ENCODE measurements at regions not wholly inside any gene's neighbourhood (a gene's known extent, or its start where the extent isn't known, plus 50 kb on each side); places are given as distances from the start of the nearest gene placed in this dataset.

DNA sequence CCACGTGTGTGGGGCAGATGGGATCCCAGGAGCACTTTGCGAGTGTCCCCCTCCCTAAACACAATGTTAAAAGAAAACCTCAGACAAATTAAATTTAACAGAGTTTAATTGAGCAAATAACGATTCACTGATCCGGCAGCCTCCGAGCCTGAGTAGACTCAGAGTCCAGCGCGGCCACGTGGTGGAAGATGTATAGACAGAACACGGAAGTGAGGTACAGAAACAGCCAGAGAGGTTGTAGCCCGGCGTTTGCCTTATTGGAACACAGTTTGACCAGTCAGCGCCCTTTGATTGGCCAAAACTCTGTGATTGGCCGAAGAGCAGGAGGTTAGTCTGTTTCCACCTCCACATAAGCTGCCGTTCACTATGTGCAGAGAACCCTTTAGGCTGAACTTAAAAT is 363.0 kb upstream of the IRX2 start:
- Histone ChIP-seq H3K4me2 (ENCODE audit: low read length) (no peak overlapping the region), H3K79me2 (ENCODE audit: insufficient read depth, low read length) (no peaks in the 10 kb centered on the region), H3K4me3 (replicated peaks in 1 of 2; ENCODE audit: low read depth in 1 of 2, low read length in 2 of 2) (no peak overlapping the region), H2AFZ (ENCODE audit: low read depth, low read length, poor library complexity, severe bottlenecking) (no peak overlapping the region), H3K9me3 (ENCODE audit: control insufficient read depth in 1 of 2, insufficient read depth in 1 of 2, low read depth in 1 of 2, low read length in 2 of 2) (peaks cover 0 to 21% of the 10 kb centered on the region in 2 experiments; a peak in 2 of 4 replicates), H3K9me2 (ENCODE audit: insufficient read depth) (no peaks in the 10 kb centered on the region), H3K27me3 (ENCODE audit: insufficient read depth, low read length) (no peaks in the 10 kb centered on the region), H3K9ac (ENCODE audit: low read length) (no peak overlapping the region), H3K27ac (ENCODE audit: low read depth, low read length) (no peak overlapping the region), H4K20me1 (ENCODE audit: insufficient read depth) (no peaks in the 10 kb centered on the region), H3K36me3 (ENCODE audit: control insufficient read depth in 1 of 2, insufficient read depth in 2 of 2, low read length in 2 of 2) (no peaks in the 10 kb centered on the region), H3K4me1 (ENCODE audit: control insufficient read depth in 1 of 2, insufficient read depth in 2 of 2, low read length in 2 of 2) (no peaks in the 10 kb centered on the region)
- ChIA-PET RAD21 (ENCODE audit: low non-redundant PET in 1 of 2, low total read pairs in 2 of 2, uncharacterized antibody in 2 of 2, unreplicated experiment in 2 of 2) (no interaction called here), POLR2A (no interaction called here), CTCF (no interaction called here)
- no peak for DNase-seq (ENCODE audit: low read depth, low spot score)
- no peak for ATAC-seq
- TF ChIP-seq CEBPB (IDR thresholded peaks at IDR 0.05; ENCODE audit: low read depth) = no peak
- no peak for TF ChIP-seq EZH2phosphoT487 (IDR thresholded peaks at IDR 0.05; ENCODE audit: borderline replicate concordance)
- no peak for TF ChIP-seq ZNF274 (IDR thresholded peaks at IDR 0.05; ENCODE audit: low read depth, low read length)
- TF ChIP-seq CBX3 (IDR thresholded peaks at IDR 0.05; ENCODE audit: low read depth) = no peak
- no peak for TF ChIP-seq FOSL1 (IDR thresholded peaks at IDR 0.05; ENCODE audit: low read depth)
- TF ChIP-seq SRF (IDR thresholded peaks at IDR 0.05; ENCODE audit: low read depth) = no peak
- TF ChIP-seq, protein P1, sequence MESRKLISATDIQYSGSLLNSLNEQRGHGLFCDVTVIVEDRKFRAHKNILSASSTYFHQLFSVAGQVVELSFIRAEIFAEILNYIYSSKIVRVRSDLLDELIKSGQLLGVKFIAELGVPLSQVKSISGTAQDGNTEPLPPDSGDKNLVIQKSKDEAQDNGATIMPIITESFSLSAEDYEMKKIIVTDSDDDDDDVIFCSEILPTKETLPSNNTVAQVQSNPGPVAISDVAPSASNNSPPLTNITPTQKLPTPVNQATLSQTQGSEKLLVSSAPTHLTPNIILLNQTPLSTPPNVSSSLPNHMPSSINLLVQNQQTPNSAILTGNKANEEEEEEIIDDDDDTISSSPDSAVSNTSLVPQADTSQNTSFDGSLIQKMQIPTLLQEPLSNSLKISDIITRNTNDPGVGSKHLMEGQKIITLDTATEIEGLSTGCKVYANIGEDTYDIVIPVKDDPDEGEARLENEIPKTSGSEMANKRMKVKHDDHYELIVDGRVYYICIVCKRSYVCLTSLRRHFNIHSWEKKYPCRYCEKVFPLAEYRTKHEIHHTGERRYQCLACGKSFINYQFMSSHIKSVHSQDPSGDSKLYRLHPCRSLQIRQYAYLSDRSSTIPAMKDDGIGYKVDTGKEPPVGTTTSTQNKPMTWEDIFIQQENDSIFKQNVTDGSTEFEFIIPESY (IDR thresholded peaks at IDR 0.05; ENCODE audit: extremely low read depth, insufficient replicate concordance, low read length) = no peak
- TF ChIP-seq YY1 (IDR thresholded peaks at IDR 0.05; ENCODE audit: extremely low read depth, insufficient replicate concordance, low read depth, low read length) = no peak
- no peak for TF ChIP-seq SIN3A (IDR thresholded peaks at IDR 0.05; ENCODE audit: low read depth)
- TF ChIP-seq, protein P2, sequence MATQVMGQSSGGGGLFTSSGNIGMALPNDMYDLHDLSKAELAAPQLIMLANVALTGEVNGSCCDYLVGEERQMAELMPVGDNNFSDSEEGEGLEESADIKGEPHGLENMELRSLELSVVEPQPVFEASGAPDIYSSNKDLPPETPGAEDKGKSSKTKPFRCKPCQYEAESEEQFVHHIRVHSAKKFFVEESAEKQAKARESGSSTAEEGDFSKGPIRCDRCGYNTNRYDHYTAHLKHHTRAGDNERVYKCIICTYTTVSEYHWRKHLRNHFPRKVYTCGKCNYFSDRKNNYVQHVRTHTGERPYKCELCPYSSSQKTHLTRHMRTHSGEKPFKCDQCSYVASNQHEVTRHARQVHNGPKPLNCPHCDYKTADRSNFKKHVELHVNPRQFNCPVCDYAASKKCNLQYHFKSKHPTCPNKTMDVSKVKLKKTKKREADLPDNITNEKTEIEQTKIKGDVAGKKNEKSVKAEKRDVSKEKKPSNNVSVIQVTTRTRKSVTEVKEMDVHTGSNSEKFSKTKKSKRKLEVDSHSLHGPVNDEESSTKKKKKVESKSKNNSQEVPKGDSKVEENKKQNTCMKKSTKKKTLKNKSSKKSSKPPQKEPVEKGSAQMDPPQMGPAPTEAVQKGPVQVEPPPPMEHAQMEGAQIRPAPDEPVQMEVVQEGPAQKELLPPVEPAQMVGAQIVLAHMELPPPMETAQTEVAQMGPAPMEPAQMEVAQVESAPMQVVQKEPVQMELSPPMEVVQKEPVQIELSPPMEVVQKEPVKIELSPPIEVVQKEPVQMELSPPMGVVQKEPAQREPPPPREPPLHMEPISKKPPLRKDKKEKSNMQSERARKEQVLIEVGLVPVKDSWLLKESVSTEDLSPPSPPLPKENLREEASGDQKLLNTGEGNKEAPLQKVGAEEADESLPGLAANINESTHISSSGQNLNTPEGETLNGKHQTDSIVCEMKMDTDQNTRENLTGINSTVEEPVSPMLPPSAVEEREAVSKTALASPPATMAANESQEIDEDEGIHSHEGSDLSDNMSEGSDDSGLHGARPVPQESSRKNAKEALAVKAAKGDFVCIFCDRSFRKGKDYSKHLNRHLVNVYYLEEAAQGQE (IDR thresholded peaks at IDR 0.05; ENCODE audit: low read depth) = no peak
- TF ChIP-seq, protein P3, sequence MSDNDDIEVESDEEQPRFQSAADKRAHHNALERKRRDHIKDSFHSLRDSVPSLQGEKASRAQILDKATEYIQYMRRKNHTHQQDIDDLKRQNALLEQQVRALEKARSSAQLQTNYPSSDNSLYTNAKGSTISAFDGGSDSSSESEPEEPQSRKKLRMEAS (IDR thresholded peaks at IDR 0.05) = no peak
- BruUV-seq (replicated peaks) = no TSS peak
- intact Hi-C loops (cut with micrococcal nuclease) = no loop called here
